ENCODE measurements at regions not wholly inside any gene's neighbourhood (a gene's known extent, or its start where the extent isn't known, plus 50 kb on each side); places are given as distances from the start of the nearest gene placed in this dataset.

DNA sequence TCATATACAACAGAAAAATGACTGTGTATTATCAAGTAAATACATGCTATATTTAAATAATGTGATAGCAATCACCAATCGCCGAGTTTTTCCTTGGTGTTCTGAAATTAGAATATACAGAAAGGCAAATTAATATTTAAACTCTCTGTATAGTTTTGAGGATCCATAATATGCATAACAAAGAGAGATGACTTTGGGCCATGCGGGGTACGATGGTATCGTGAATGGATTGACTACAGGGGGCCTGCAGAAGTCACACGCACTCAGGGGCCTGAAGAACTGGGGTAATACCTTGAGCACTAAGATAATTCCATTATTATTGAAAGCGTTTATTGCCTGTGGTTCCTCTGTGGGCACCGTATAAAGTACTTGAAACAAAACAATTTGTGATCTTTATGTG lies 314.0 kb downstream of the TEX29 start:
- TF ChIP-seq, protein P1, sequence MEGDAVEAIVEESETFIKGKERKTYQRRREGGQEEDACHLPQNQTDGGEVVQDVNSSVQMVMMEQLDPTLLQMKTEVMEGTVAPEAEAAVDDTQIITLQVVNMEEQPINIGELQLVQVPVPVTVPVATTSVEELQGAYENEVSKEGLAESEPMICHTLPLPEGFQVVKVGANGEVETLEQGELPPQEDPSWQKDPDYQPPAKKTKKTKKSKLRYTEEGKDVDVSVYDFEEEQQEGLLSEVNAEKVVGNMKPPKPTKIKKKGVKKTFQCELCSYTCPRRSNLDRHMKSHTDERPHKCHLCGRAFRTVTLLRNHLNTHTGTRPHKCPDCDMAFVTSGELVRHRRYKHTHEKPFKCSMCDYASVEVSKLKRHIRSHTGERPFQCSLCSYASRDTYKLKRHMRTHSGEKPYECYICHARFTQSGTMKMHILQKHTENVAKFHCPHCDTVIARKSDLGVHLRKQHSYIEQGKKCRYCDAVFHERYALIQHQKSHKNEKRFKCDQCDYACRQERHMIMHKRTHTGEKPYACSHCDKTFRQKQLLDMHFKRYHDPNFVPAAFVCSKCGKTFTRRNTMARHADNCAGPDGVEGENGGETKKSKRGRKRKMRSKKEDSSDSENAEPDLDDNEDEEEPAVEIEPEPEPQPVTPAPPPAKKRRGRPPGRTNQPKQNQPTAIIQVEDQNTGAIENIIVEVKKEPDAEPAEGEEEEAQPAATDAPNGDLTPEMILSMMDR (conservative IDR thresholded peaks at IDR 0.05; ENCODE audit: low read depth in 2 of 2), result no peak
- no peak for TF ChIP-seq POLR2AphosphoS5 (IDR thresholded peaks at IDR 0.05; ENCODE audit: low read depth)

Measured in GM23338 (cell line).